ENCODE measurements at regions not wholly inside any gene's neighbourhood (a gene's known extent, or its start where the extent isn't known, plus 50 kb on each side); places are given as distances from the start of the nearest gene placed in this dataset.

GRCh38 chr9:87229108-87229507 is 268.6 kb upstream of the DAPK1 start:
- DNase-seq = no peak
- WGBS = 59% methylated on average over 3 of the region's 3 CpGs
- intact Hi-C loops (cut with DNase I) = no loop called here
- Histone ChIP-seq H3K27me3 (ENCODE audit: control insufficient read depth, insufficient read depth) (no peaks in the 10 kb centered on the region), H3K4me3 (ENCODE audit: low read length) (no peak overlapping the region), H3K9me3 (ENCODE audit: control insufficient read depth, low read length) (no peaks in the 10 kb centered on the region), H3K27ac (ENCODE audit: low read length) (no peak overlapping the region), H3K4me1 (ENCODE audit: control insufficient read depth, insufficient read depth, low read length) (no peaks in the 10 kb centered on the region)
- no peak for ATAC-seq

- Histone ChIP-seq H3K4me3 (ENCODE audit: low read length) (no peak overlapping the region), H3K4me1 (ENCODE audit: control insufficient read depth, insufficient read depth, low read length) (no peaks in the 10 kb centered on the region), H3K27me3 (ENCODE audit: control insufficient read depth, insufficient read depth) (no peaks in the 10 kb centered on the region), H3K27ac (ENCODE audit: low read length) (no peak overlapping the region), H3K9me3 (ENCODE audit: control insufficient read depth, low read length) (no peaks in the 10 kb centered on the region)
- intact Hi-C loops (cut with DNase I) = no loop called here
- 72% methylated on average over 3 of the region's 3 CpGs for WGBS
- ATAC-seq = no peak
- DNase-seq = no peak
Measured at GRCh38 chr9:87233431-87233830, 264.2 kb upstream of the DAPK1 start.

- intact Hi-C loops (cut with DNase I) = no loop called here
- Histone ChIP-seq H3K4me3 (ENCODE audit: low read length) (no peak overlapping the region), H3K9me3 (ENCODE audit: control insufficient read depth, low read length) (no peaks in the 10 kb centered on the region), H3K4me1 (ENCODE audit: control insufficient read depth, insufficient read depth, low read length) (no peaks in the 10 kb centered on the region), H3K27me3 (ENCODE audit: control insufficient read depth, insufficient read depth) (no peaks in the 10 kb centered on the region), H3K27ac (ENCODE audit: low read length) (no peak overlapping the region)
- ATAC-seq (no peak), DNase-seq (no peak)
- 61% methylated on average over 15 of the region's 15 CpGs for WGBS
Measured at GRCh38 chr9:87233899-87234455, 263.7 kb upstream of the DAPK1 start.

DNA sequence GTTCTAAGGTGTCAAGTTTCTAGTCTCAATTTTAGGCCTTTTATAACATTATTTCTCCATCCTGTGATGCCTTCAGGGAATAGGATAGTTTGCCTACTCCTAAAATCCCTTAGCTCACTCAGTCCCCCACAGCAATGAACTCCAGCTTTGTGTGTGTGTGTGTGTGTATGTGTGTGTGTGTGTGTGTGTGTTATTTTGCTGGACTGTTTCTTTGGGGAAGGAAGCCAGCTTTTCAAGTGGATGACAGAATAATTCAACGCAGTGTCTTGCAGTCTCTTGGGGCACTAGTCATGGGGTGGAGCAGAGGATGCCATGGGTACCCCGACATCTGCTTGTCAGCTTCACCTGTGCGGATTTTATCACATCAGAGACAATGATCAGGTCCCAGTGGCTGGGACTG is 262.8 kb upstream of the DAPK1 start:
- WGBS = 70% methylated on average over 3 of the region's 3 CpGs
- ATAC-seq = no peak

DNA sequence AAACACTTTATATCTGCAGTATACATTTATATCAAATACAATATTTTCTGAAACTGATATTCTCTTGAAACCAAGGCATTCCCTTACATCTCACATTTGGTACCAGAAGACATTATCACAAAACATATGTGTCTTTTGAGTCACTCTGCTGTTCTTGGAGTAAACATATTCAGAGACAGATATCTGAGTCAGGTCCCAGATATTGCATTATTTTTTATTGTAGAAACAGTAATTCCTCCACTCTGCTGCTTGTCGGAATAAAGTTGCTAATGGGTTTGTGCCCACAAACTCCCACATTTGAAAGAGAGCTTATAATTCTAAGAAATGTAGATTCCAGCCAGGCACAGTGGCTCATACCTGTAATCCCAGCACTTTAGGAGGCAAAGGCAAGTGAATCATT is 261.1 kb upstream of the DAPK1 start:
- intact Hi-C loops (cut with DNase I) = no loop called here
- Histone ChIP-seq H3K4me1 (ENCODE audit: control insufficient read depth, insufficient read depth, low read length) (no peaks in the 10 kb centered on the region), H3K27ac (ENCODE audit: low read length) (no peak overlapping the region), H3K27me3 (ENCODE audit: control insufficient read depth, insufficient read depth) (no peaks in the 10 kb centered on the region), H3K4me3 (ENCODE audit: low read length) (no peak overlapping the region), H3K9me3 (ENCODE audit: control insufficient read depth, low read length) (no peaks in the 10 kb centered on the region)
- no peak for ATAC-seq
- no peak for DNase-seq
- WGBS = 91% methylated on average over 1 of the region's 1 CpG

More for the DNA sequence above, 262.8 kb upstream of the DAPK1 start:
- Histone ChIP-seq H3K27me3 (ENCODE audit: control insufficient read depth, insufficient read depth) (no peaks in the 10 kb centered on the region), H3K27ac (ENCODE audit: low read length) (no peak overlapping the region), H3K9me3 (ENCODE audit: control insufficient read depth, low read length) (no peaks in the 10 kb centered on the region), H3K4me1 (ENCODE audit: control insufficient read depth, insufficient read depth, low read length) (no peaks in the 10 kb centered on the region), H3K4me3 (ENCODE audit: low read length) (no peak overlapping the region)
- intact Hi-C loops (cut with DNase I) = no loop called here
- no peak for DNase-seq

DNA sequence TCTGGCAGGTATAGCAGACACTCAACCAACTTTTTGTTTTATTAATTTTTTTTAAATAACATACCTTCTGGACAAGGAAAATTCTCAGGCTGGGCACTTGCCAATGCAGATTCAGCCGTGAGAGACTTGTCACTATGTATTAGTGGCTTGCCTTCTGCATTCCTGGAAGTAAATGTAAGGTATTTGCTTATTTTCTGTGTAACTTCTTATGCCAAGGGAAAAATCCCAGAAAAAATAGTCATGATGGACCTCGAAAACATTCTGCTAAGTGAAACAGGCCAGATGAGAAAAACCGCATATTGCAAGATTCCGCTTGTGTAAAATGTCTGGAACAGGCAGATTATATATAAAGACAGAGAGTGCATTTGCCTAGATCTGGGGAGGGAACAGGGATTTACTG is 260.3 kb upstream of the DAPK1 start:
- H3K4me1 ChIP-seq (ENCODE audit: control insufficient read depth, insufficient read depth, low read length) = no peaks in the 10 kb centered on the region
- no peaks in the 10 kb centered on the region for H3K9me3 ChIP-seq (ENCODE audit: control insufficient read depth, low read length)
- no peak overlapping the region for H3K4me3 ChIP-seq (ENCODE audit: low read length)
- DNase-seq (no peak), ATAC-seq (no peak)
- intact Hi-C loops (cut with DNase I) = no loop called here
- H3K27ac ChIP-seq (ENCODE audit: low read length) = no peak overlapping the region
- H3K27me3 ChIP-seq (ENCODE audit: control insufficient read depth, insufficient read depth) = no peaks in the 10 kb centered on the region
- WGBS = 79% methylated on average over 4 of the region's 4 CpGs

DNA sequence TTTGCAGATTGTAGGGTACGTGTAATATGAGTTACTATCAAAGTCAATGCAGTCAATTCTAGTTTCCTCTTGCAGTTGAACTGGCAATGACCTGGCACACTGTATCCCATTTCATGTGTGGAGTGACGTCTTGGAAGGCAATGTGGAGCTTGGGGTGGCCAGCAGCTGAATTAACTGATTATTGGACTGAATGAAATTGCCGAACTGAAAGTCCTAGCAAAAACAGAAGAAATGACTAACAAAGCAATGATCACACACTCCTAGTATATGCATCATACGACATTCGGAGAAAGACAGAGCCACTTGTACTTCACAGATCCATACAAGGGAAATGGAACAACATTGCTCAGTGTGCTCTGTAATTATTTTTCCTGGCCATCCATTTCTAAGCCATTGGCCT is 259.1 kb upstream of the DAPK1 start:
- WGBS = 65% methylated on average over 5 of the region's 5 CpGs
- Histone ChIP-seq H3K27me3 (ENCODE audit: control insufficient read depth, insufficient read depth) (no peaks in the 10 kb centered on the region), H3K4me1 (ENCODE audit: control insufficient read depth, insufficient read depth, low read length) (no peaks in the 10 kb centered on the region), H3K9me3 (ENCODE audit: control insufficient read depth, low read length) (no peaks in the 10 kb centered on the region), H3K27ac (ENCODE audit: low read length) (no peak overlapping the region), H3K4me3 (ENCODE audit: low read length) (no peak overlapping the region)
- peak in 1 of 2 donors; percentile 29 for ATAC-seq
- intact Hi-C loops (cut with DNase I) = no loop called here
- no peak for DNase-seq

GRCh38 chr9:87239312-87239711 is 258.4 kb upstream of the DAPK1 start:
- WGBS = 49% methylated on average over 1 of the region's 1 CpG

DNA sequence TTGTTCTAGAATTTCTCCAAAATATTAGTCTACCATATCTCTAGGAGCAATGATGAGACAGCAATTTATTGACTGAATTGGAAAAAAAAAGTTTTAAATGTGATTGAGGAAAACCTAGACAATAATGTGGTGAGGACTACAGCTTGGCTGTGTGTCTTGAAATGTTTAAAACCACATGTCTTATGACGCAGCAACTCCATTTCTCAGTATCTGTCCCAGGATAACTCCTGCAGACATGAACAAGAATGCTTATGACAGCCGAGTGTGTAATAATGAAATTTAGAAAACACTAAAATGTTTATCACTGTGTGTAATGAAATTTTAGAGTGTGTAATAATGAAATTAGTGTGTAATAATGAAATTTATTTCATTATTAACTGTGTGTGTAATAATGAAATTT is 254.1 kb upstream of the DAPK1 start:
- Histone ChIP-seq H3K9me3 (ENCODE audit: control insufficient read depth, low read length) (no peaks in the 10 kb centered on the region), H3K27ac (ENCODE audit: low read length) (no peak overlapping the region), H3K4me1 (ENCODE audit: control insufficient read depth, insufficient read depth, low read length) (no peaks in the 10 kb centered on the region), H3K27me3 (ENCODE audit: control insufficient read depth, insufficient read depth) (no peaks in the 10 kb centered on the region), H3K4me3 (ENCODE audit: low read length) (no peak overlapping the region)
- WGBS = 86% methylated on average over 2 of the region's 2 CpGs
- intact Hi-C loops (cut with DNase I) = no loop called here
- no peak for DNase-seq
- no peak for ATAC-seq

More at GRCh38 chr9:87239312-87239711, 258.4 kb upstream of the DAPK1 start:
- Histone ChIP-seq H3K27ac (ENCODE audit: low read length) (no peak overlapping the region), H3K27me3 (ENCODE audit: control insufficient read depth, insufficient read depth) (no peaks in the 10 kb centered on the region), H3K9me3 (ENCODE audit: control insufficient read depth, low read length) (no peaks in the 10 kb centered on the region), H3K4me3 (ENCODE audit: low read length) (no peak overlapping the region), H3K4me1 (ENCODE audit: control insufficient read depth, insufficient read depth, low read length) (no peaks in the 10 kb centered on the region)
- intact Hi-C loops (cut with DNase I) = no loop called here
- DNase-seq (no peak), ATAC-seq (no peak)

DNA sequence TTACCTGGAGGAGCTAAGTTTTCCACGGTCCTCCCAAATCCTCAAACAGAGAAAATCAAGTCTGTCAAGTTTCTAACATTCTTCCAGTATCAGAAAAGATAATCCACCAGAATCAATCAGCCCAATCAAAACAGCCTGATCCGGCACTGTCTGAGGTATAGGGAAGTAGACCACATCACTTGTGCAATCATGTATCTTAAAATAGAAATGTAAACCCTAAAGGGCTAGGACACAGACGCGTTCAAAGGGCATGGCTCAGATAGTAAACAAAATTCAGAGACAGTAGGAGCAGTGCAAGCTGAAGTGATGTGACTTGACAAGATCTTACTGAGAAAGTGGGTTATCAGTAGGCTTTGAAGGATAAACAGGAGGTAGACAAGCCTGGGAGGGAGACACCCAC is 252.4 kb upstream of the DAPK1 start:
- H3K27me3 ChIP-seq (ENCODE audit: control insufficient read depth, insufficient read depth) = no peaks in the 10 kb centered on the region
- no peaks in the 10 kb centered on the region for H3K4me1 ChIP-seq (ENCODE audit: control insufficient read depth, insufficient read depth, low read length)
- no peaks in the 10 kb centered on the region for H3K9me3 ChIP-seq (ENCODE audit: control insufficient read depth, low read length)
- no peak overlapping the region for H3K27ac ChIP-seq (ENCODE audit: low read length)
- DNase-seq (no peak), ATAC-seq (no peak)
- H3K4me3 ChIP-seq (ENCODE audit: low read length) = no peak overlapping the region
- intact Hi-C loops (cut with DNase I) = no loop called here
- 66% methylated on average over 4 of the region's 4 CpGs for WGBS

GRCh38 chr9:87247097-87247496 is 250.6 kb upstream of the DAPK1 start:
- no peaks in the 10 kb centered on the region for H3K4me1 ChIP-seq (ENCODE audit: control insufficient read depth, insufficient read depth, low read length)
- 53% methylated on average over 5 of the region's 5 CpGs for WGBS
- H3K4me3 ChIP-seq (ENCODE audit: low read length) = no peak overlapping the region
- H3K27ac ChIP-seq (ENCODE audit: low read length) = no peak overlapping the region
- DNase-seq = no peak
- H3K27me3 ChIP-seq (ENCODE audit: control insufficient read depth, insufficient read depth) = no peaks in the 10 kb centered on the region
- intact Hi-C loops (cut with DNase I) = no loop called here
- no peaks in the 10 kb centered on the region for H3K9me3 ChIP-seq (ENCODE audit: control insufficient read depth, low read length)
- ATAC-seq = no peak

DNA sequence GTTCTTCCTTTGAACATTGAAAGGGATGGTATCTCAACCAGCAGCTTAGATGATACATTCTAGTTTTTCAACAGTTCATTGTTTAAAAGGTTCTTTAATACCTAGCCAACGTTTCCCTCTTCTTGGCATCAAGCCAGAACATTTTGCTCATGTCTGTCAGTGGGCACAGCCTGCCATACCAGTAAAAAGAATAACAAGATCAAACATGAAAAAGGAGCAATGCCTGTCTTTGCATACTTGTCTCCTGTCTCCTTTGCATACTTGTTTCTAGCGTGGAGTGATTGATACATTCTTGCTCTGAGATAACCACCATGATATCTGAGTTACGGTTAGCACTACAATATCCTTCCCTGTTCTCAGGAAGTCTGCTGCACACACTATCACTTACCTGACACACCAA is 248.6 kb upstream of the DAPK1 start:
- Histone ChIP-seq H3K4me1 (ENCODE audit: control insufficient read depth, insufficient read depth, low read length) (no peaks in the 10 kb centered on the region), H3K27ac (ENCODE audit: low read length) (no peak overlapping the region), H3K27me3 (ENCODE audit: control insufficient read depth, insufficient read depth) (no peaks in the 10 kb centered on the region), H3K9me3 (ENCODE audit: control insufficient read depth, low read length) (no peaks in the 10 kb centered on the region), H3K4me3 (ENCODE audit: low read length) (no peak overlapping the region)
- DNase-seq = no peak
- ATAC-seq = no peak
- 50% methylated on average over 3 of the region's 3 CpGs for WGBS
- intact Hi-C loops (cut with DNase I) = no loop called here

Measured in right cardiac atrium (tissue), 5 donors.